GM19328 (cell line): ENCODE measurements at regions not wholly inside any gene's neighbourhood (a gene's known extent, or its start where the extent isn't known, plus 50 kb on each side); places are given as distances from the start of the nearest gene placed in this dataset.

ENCODE experiments used
- ATAC-seq: cut with Tn5 transposase; IDR thresholded peaks from one replicate; pipeline ENCODE4 v1.9.1; 2021; ENCODE audit warnings: mild to moderate bottlenecking, moderate library complexity; ENCODE audit not compliant: unreplicated experiment

DNA sequence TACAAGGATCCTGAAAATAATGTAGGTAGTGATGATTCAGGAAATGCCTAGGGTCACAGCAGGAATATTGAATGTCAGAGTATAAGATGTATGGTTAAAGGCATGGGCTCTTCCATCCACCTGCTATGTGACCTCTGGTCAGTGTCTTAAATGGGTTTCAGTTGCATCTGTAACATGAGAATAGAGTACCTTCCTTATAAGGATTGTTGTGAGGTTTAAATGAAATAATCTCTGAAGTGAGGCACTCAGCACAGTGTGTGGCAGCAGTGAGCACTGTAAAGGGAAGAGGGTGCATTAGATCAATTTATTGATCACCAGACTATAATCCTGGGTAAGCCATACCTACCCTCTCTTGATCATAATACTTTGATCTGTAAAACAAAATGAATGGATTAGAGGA, 319.1 kb downstream of the SLC4A3 start:
- no peak for ATAC-seq

DNA sequence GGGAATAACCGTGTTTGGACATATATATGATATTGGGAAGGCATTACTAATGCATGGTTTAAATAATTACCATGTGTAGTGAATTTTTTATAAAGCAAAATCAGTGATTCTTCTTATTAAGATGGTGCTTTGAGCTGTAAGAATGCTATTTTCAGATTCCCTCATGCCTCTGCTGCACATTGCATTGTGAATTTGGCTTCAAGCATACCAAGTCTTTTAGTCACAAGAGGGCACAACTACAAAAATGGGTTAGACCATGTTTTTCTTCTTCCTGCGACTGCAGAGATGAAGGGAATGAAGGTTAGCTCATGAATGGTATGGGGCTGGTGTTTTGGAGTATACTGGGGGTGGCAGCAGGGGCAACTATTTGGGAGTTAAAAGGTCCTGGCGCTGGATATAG, 320.1 kb downstream of the SLC4A3 start:
- no peak for ATAC-seq

DNA sequence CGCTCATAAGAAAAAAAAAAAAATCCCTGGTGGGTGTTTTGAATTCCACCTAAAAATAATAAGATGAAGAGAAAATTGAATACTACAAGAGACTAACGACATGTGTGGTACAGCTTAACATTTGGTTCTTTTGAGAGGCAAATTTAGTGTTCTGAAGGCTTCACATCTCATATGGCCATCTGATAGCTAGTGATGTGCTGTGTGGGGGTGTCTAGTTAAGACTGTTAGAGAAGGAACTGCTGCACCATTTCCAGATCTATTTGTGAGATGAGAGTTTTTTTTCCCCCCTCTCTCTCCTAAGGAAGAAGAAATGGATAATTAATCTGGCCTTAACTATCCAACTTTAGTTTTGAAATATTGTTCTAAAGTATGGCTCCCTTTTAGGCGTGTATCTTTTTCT, 321.6 kb downstream of the SLC4A3 start:
- ATAC-seq: no peak

DNA sequence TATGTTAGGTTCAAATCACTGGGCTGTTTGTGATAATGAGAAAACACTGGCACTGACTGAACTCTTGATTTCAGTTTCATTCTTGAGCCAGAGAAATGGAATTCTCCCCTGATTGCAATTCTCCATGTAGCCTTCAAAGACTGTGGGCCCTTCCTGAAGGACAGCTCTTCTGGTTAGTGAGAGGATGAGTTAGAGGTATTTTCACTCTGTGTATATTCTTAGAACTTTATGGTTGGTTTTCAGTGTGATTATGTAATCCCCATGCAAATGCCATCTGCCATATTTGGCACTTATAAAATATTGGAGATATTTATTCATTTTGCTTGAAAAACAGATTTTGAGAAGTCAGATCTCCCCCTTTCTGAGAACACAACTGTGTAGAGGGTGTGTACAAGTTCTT, 323.7 kb downstream of the SLC4A3 start:
- ATAC-seq: no peak

DNA sequence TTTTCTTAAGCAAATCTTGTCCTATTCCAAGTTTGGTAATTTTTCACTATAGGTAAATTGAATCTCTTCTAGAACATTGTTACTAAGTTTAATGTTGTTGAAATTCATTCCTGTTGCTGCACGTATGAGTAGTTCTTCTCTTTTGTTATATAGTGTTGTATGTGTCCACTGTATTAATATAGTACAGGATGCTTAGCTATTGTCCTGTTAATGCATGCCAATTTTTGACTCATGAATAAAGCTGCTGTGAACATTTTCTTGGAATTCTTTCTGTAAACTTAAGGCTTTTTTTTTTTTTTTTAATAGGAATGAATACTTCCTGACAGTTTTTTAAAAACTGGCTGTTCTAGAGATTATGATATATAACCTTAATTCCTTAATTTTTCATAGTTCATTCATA, 326.9 kb downstream of the SLC4A3 start:
- ATAC-seq: no peak

DNA sequence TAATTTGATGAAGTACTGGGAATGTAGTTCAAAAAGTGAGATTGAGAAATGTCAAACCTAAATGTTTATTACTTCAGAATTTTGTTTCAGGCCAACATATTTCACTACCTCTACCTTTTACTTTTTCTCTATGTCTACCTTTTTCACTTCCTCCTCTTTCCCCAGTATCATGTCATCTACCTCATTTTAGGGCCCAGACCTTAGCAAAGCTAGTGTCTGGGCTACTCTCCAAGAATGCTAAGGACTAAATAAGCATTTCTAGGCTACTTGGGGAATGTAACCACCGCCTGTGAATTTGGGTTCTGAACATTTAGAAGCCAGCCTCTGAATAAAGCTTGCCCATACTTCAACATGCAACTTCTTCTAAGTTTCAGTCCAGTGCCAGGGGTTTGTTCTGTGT, 330.4 kb downstream of the SLC4A3 start:
- ATAC-seq: no peak

DNA sequence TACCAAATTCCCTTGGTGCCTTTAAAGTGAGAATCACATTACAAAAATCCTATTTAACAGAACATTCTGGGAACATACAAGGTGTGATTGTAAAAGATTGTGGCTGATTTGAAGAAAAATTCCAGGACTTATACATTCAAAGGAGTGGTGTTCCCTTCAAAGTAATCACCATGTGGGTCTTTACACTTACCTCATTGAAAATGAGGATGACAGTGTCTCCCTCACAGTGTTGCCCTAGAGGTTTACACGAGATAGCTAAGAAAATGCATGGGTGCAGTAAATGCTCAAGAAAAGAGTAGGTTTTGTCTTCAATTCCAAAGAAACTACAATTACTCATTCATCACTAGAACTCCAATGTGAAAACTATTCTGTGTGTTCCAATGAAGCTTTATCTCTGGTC, 331.5 kb downstream of the SLC4A3 start:
- ATAC-seq: no peak

DNA sequence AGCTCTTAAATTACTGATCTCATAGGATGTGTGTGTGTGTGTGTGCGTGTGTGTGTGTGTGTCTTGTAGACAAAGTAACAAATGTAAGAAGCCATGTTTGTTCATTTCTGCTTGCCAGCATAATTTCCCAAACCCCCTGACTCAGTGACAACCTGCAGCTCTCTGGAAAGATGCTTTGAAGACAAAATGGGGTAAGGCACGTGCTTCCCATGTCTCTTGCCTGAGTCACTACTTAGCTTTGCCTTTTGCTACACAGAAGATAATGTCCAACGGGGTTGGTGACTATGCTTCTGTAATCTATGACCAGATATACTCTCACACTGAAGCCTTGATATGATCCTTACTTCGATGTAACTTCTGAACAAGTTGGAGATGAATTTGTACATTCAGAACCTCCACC, 332.0 kb downstream of the SLC4A3 start:
- no peak for ATAC-seq

DNA sequence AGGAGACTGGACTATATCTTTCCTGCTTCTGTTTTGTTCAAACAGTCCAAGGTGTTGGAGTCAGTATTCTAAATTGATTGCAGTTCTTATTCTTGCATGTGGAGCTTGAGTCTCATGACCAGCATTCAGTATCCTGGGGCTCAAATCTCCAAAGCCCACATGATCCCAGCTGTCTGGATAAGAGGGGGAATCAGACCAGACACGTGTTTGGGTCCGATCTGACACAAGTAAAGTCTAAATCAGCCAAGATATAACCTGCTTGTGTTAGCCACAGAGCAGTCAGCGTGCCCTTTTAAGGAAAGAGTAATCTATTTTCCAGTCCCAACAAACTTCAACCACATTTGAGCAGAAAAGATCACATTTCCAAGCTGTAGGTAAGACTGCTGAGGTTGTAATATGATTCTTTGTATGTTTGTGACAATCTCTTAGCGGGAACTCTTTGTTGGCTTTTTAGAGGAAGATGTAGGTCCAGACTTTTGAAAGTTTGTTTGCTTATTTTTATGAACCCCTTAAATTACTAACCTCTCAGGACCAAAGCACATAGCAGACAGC, 334.6 kb downstream of the SLC4A3 start:
- ATAC-seq: no peak

DNA sequence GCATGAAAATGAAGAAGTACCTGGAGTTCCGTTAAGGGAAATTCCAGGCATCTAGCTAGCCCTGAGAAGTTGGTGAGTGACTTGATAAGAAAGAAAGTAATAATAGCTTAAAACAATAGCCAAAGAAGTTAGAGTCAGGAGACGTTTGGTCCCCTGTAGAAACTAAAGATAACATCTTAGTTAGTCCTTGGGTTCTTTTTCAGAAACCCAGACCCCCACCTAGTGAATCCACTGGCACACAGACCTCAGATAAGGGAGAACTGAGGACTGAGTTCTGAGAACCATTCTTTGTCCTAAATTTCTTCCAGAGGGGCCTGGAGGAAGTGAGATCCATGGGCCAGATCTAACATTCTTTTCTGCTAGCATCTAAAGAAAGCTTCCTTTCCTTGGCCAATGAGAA, 335.4 kb downstream of the SLC4A3 start:
- no peak for ATAC-seq

DNA sequence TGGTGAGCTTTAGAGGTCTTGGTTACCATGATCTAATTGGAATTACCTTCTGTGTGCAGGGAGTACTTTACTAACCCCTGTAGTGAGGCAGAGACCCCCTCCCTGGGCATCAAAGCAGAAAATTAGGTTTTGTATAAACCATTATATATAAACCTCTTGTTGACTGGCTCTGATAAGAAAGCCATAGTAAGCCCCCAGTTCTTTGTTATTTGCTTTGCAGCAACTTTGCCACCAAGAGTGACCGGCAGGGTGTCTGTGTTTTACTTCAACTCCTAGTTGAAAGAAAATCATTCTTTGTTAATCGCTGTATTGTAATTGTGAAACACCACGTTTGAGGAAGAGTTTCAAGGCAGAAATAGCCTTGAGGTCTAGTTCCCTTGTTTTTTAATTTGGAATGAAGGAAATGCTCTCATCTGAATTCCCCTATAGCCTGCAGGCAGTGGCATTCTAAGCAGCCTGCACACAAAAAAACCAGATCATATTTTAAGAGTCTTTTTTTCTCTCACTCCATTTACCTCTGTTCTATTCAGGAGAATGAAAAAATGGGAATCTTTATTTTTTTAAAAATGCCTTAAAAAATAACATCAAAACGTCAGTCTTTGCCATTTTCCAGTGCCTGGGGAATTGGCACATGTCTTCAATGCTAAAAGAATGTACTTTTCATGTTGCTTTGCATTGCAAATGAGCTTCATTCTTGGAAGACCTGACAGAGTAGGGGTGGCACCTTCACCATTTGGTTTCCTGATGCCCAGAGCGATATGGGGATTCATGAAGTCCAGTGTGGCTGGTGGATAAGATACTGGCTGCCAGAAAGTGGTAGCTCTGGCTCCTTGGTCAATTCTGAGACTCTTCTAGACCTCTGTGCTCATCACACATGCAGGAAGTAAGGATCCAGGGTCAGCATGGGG, 338.1 kb downstream of the SLC4A3 start:
- ATAC-seq: no peak

DNA sequence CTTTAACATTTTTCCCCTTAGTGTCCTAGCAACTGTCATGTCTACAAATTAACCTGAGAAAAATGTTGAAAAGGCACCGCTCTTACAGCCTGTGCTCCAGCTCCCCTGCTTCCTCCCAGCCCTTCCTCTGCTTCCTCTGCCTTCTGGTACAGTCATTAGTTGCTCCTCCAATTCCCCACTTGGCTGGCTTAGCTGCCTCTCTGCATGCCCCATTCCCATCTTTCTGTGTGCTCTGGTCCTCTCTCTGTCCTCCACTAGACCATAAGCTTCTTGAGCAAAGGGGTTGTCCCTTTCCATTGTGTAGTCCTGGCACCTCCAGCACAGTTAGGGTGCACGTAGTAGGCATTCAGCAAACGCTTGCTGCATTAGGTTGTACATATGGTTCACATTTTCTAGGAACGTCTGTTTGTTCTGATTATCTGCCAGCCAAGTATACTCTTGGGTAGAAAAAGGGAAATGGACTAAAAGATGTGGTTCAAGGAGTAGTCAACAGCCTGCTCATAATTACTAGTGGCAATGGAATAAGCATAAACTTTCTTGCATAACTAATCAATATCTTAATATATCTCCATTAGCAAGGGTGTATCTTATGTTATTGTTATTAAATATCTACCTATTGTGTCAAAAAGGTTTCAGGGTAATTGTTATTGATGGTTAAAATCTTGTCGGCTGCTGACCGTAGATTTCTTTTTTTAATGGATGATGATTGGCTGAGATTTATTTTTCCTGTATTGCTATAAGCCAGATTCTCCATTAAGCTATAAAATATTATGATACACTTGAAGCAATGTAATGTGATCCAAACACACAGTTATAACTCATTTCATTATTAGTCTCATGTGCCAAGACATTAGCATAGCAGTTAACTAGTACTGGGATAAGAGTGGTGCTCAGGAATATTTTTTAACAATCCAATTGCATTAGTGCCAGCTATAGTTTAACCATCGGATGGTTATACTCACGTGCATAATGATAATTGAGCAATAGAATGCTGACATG, 340.1 kb downstream of the SLC4A3 start:
- no peak for ATAC-seq

DNA sequence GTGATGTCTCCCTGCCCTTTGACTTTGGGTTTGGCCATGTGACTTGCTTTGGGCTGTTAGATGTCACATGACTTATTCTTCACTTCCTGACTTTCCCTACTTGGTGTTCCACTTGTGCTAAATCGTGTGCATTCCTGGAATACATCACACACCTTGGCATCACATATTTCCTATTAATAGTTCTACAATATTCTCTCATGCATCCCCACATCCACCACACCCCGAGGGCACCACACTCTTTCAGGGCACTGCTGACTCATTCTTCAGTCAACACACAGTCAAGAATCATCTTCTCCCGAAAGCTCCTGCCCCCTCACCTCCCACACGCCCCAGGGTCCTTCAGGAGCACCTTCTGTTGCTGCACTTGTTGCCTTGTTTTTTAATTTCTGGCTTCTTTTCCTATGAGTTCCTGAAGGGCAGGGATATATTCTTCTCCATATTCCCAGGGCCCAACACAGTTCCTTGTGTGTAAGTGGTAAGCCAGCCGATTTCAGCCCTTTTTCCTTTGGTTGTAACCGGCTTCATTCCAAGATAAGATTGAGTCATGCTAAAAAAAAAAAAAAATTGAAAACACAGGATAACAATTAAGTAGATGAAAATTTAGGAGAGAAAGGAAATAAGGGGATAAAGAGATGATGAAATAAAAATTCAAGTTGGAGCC, 341.4 kb downstream of the SLC4A3 start:
- ATAC-seq: no peak

DNA sequence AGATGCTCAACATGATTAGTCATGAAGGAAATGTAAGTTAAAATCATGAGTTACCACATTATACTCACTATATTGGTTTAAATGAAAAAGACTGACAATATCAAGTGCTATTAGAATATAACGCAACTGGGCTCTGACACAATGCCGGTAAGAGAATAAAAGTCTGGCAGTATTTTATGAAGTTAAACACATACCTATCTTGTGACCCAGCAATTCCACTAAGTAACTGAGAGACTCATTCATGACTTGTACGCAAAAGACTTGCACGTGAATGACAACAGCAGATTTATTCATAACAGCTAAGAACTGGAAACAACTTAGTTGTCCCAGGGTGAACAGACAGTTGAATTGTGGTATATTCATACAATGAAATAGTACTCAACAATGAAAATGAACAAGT, 342.1 kb downstream of the SLC4A3 start:
- ATAC-seq: no peak

DNA sequence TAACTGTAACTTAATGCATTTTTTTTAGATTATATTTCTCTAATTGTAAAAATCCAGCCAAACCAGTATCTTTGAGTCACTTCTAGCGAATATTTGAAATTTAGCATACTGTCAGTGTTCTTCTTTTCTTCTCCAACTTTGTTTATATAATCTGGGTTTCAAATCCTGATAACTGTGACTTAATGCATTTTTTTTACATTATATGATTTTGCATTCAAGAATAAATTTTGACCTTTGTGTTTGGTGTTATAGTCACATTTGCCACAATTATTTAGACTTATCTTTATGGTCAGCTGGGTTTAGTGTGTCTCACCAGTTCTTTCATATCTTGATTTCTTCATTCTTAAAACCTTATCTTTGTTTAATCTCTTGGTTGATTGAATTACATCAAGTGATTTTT, 345.7 kb downstream of the SLC4A3 start:
- no peak for ATAC-seq

DNA sequence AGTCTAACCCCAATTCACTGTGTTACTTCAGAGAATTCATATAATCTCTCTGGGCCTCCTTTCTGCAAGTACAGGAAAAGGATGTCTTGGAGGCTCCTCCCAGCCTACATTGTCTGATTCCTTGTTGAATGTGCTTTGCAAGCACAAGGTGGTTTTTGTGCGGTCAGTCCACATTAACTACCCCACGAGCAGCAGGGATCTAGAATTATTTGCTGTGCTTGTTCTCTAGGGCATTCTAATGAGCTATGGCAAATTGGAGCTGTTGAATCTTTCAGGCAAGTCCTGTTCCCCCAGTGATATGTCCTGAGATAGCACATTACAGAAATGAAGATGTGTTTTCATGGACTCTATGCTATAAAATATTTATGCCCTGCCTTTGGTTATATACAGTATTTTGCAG, 349.4 kb downstream of the SLC4A3 start:
- ATAC-seq: no peak

DNA sequence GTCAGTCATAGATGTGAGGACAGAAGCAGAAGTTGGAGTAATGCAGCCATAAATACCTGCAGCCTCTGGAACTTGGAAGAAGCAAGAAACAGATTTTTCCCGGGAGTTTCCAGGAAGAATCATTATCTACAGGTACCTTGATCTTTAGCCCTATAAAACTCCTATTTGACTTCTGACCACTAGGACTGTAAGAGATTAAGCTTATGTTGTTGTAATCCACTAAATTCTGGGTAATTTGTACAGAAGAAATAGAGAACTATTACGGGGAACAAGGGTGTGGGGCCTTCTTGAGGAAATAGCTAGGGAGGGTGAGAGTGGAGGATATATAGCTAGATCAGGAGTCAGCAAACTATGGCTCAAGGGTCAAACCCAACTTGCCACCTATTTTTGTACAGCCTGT, 353.2 kb downstream of the SLC4A3 start:
- ATAC-seq: no peak

DNA sequence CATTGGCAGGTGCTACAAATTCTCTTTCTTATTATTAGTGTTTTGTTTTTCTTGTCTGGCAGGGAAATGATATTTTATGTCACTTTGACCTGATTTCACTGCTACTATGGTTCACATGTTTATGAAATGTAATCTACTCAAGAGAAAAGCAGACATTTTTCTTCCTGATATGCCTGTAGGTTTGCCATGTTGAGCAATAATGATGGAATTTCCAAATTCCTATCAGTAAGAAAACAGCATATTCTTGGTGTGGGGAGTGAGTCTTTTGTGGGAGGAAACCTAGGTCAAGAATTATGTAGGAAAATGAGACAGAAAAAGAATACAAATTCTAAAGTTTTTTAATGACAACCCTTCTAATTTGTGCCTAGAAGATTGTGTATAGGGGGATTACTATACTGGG, 356.4 kb downstream of the SLC4A3 start:
- no peak for ATAC-seq

DNA sequence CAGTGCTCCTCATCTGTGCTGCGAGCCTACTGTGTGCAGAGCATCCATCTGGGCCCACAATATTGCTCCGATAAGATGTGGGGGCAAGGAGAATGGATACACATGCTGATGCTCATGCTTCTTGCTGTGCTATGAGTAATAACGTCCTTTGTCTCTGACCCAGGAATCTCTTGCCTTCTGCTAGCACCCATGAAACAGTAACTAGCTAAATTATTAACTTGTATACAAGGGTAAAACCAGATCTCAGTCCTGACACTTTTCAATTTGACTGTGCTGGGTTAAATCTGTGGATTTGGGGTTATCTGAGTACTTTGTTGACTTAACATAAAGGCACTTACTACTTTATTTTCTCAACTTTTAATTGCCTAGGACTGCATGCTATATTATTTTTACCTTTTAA, 357.6 kb downstream of the SLC4A3 start:
- ATAC-seq: no peak

DNA sequence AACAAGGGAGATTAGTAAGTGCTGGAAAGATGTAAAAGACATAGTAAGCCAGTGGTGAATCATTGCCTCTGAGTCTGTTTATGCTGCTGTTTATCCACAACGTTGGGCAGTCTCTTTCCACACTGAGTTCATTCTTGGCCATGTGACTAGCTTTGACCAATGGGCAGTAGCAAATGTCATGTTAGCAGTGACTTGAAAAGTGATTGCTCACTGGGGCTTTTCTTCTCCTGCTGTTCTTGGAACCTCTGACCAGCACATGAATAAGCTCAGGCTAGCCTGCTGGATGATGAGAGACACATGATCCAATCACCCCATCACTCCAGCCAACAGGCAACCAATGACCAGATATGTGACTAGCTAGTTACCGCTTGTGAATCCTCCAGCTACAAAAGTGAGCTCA, 360.4 kb downstream of the SLC4A3 start:
- ATAC-seq: no peak

DNA sequence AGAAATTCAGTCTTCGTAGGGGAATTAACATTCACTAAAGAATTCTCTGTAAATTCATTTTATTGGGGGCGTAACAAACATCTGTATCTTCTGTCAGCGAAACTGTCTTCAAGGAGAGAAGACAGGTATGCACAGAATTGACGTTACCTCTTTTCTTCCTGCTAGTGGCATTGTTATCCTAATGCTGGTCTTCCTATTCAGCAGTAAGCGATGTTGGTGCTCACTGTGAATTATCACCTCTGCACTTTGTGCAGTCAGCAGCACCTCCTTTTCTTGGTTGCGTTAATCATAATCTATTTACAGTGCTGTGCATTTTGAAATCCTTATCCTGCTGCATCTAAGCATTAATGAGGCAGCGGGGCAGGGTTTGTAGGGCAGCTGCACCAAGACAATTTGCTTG, 362.3 kb downstream of the SLC4A3 start:
- no peak for ATAC-seq
